Epidermal melanocyte (primary cell): ENCODE measurements at regions not wholly inside any gene's neighbourhood (a gene's known extent, or its start where the extent isn't known, plus 50 kb on each side); places are given as distances from the start of the nearest gene placed in this dataset.
"Not testable (repeated sequence)": the region's sequence is repeated elsewhere in the genome, so short reads cannot be mapped to it uniquely, and the experiment has no call there.

Source experiments
- DNase-seq: peaks from one replicate; pipeline ENCODE4 v3.0.0; 2011; ENCODE audit warnings: low spot score; ENCODE audit not compliant: insufficient read length

DNA sequence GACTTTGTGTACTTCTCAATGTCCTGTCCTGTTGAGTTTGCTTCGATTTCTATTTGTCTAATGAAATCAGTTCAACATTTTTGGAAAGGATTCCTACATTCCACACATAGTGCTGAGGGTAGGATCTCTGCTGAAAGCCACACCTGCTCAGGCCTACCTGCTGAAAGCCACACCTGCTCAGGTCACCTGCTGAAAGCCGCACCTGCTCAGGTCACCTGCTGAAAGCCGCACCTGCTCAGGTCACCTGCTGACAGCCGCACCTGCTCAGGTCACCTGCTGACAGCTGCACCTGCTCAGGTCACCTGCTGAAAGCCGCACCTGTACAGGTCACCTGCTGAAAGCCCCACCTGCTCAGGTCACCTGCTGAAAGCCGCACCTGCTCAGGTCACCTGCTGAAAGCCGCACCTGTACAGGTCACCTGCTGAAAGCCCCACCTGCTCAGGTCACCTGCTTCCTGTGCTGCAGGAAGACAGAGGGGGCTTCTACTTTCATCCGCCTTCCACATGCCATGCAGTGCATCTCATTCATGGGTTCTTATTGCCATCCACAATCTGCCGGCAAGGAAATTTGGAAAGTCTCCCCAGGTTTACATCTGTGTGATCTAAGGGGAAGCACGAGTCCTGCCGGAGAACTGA, 340.3 kb downstream of the THBS2 start:
- not testable (repeated sequence) for DNase-seq

DNA sequence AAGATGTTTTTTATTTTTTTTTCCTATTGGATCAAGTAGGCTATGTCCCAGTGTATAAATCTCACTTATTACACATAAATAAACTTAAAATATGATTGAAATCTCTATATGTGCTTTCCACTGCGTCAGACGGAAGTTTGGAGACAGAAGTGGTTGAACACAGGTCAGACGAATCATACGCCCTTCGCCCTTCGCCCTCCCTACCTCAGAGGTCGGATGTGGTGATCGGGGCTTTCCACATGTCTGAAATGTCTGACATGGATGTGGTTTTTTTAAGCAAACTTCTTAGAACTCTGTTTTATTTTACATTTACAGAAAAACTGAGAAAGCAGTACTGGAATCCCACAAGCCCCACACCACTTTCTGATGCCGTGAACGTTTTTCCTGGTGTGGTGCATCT, 344.4 kb downstream of the THBS2 start:
- no peak for DNase-seq

DNA sequence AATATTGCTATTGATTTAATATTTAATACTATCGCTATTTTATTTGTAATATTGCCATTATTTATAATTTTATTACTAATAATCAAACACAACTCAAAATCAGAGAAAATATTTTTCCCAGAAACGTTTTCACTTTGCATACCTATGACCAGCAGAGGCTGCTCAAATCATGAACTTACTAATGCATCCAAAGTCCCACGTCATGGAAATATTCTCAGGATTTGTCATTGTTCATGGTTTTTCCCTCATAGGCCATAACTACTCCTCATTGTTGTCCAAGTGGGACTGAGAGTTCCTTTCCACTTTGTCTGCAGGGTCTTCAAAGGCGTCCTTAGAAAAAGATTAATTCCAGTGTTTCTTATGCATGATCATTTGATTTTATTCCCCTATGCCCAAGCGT, 344.8 kb downstream of the THBS2 start:
- peak; percentile 42 for DNase-seq

DNA sequence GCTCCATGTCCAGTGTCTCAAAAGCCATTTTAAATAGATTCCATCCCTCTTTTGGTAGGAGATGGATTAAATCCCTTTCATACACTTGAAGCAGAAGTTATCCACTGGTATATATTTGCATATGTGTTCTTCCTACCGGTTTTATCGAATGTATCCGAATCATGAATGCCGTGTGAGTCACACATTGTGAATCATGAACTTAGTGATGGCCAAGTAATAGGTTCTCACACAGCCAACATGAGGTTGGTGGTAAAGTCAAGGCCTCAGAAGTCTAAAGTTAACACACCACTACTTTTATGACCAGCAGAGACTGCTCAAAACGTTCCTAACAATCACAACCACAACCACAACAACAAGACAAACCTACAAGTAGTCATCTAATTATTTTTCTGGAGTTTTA, 345.5 kb downstream of the THBS2 start:
- DNase-seq, result no peak

DNA sequence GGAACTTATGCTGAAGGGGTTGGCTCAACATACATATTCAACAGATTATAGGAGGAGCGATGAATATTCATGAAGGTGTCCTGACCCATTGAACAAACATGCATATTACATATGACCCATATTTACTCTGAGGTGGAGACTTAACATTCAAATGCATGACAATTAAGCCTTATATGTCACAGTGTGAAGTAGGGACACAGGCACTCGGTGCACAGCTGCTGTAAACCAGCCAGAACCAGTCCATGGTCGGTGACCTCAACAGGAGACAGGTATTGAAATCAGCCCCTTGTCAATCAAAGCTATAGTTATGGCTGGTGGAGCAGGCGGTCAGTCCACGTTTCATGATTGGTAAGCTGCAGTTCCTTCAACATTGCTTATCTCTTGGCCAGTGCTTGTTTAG, 347.3 kb downstream of the THBS2 start:
- no peak for DNase-seq

DNA sequence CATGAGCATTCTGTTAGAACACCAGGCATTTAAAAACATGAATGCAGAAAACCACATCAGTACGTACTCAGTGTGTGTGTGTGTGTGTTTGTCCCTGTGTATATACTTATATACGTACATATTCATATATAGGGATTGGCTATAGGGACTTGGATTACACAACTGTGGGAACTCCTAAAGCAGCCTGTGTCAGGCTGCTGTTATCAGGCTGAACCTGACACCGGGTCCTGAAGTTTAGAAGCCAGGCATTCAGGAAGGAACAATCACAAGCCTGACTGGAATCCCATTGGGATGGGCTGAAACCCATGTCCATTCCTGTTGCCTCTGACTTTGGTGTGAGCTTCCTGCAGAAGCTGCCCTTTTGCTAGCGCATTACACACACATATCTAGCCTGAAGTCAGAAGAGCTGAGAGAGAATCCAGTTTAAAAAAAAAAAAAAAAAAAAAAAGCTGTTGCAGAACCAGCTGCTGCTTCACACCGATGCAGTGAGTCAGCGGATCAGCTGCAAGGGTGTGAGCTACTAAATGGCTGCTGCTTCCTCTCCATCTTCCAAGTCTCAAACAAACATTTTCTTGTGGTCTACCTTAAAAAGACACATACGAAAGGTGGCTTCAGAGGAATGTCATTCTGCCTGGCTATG, 348.1 kb downstream of the THBS2 start:
- DNase-seq, result no peak

DNA sequence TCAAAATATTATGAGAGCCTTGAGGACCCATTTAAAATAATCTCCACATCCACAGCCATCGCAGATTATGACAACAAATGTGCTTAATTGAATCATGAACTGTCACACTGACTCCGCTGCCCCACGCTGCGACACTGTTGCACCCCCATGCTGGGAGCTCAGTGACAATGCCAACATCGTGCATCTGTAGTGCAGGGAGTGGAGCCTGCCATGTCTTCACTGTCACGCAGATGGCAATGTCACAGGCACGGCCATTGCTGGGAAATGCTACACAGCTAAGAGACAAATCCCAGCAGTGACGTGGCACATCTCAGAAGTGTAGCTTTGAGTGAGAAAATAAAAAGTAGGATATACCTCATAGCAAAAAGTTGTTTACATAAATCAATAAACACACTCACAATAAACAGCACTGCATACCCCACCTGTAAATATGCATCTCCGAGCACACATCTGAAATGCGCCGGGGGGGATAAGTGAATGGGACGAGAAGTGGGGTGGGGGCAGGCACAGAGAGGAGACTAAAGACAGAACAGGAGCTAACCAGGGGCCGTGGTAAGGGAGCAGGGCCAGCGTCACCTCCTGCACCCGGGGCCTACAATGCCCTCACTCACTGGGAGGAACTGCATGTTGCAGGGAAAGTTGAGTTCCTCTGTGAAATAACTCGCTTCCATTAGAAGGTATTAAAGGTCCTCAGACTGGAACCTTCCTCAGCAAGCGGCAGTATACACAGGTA, 349.9 kb downstream of the THBS2 start:
- DNase-seq, result no peak

DNA sequence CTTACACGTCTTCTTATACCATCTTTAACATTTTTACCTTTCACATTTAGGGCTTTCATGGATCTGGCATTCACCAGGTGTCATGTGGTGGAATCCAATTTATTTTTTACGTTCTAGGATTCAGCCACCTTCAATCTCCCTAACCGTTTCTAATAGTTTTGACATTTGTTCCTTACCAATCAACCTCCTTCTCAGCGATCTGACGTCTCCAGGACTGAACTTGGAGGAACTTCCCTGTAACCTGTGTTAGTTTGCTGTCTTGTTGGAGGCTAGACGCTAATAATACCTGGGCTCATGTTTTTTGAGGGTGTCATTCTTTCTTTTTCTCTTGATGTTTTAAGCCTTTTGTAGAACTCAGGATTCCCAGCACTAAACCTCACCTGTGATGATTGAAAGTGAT, 351.6 kb downstream of the THBS2 start:
- no peak for DNase-seq

DNA sequence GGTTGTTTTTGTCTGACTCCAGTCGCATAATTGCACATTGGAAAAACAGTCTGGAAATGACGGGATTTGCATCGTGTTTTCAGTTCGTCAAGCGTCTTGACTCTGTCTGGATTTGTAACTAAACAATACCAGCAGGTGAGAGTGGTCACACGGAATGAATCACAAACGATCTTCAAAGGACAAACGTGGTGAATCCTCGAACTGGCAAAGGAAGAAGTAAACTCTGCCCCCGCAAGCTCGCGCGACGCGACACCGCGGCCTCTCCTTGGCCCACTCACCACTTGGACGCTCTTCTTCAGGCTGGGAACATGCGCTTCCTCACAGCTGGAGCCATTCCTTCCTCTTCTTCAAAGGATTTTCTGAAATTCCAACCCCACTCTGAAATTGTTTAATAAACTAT, 352.6 kb downstream of the THBS2 start:
- DNase-seq, result no peak

DNA sequence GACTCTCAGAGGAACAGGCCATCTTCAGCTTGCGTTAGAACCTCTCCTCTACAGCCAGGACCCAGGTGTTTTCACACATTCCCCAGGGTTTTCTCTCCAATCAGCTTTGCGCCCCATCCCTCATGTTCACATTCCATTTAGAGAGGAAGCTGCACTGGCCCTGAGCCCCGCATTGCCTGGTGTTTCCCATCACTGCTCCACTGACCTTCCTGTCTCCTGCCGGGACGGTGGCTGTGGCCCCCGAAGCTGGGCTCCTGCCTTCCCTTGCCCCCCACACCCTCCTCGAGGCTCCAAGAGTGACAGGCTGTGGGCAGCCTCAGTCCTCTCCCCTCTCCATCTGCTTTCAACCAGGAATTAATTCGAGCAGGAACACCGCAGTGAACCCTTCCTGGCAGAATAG, 357.3 kb downstream of the THBS2 start:
- DNase-seq, result no peak

DNA sequence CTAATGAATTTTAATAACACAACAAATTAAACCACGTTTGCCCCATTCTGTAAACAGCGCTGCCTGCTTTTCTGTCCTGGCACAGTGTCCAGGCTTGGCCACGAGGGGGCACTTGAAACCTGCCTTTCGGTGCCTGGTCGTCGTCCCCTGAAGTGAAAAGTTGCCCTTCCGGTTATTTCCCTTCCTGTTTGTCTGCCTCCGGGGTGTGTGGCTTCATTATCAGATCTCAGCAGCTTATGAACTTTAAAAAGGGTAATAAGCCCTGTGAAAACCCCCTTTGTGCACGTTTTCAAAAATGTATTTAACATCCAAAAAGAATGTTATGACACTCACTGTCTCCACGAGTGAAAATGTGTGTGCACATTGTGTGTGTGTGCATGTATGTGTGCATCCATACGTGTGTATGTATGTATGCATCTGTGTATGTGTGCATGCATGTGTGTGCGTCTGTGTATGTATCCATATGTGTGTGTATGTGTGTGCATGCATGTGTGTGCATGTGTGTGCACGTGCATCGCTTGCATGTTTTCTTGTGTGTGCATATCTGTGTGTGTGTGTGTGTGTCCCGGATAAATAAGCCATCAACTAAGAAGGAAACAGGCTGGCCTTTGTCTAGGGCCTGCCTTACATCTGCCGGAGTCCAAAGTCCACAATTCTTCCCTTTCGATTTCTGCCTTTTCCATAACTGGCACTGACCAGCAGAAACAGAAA, 358.4 kb downstream of the THBS2 start:
- peak; percentile 98 for DNase-seq

DNA sequence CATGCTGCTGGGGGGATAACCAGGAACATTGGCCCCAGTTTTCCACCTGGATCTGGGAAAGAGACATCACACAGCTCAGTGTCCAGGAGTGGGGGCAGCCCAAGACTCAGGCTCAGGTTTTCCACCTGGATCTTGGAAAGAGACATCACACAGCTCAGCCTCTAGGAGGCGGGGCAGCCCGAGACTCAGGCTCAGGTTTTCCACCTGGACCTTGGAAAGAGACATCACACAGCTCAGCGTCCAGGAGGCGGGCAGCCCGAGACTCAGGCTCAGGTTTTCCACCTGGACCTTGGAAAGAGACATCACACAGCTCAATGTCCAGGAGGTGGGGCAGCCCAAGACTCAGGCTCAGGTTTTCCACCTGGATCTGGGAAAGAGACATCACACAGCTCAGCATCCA, 361.6 kb downstream of the THBS2 start:
- DNase-seq, result no peak

DNA sequence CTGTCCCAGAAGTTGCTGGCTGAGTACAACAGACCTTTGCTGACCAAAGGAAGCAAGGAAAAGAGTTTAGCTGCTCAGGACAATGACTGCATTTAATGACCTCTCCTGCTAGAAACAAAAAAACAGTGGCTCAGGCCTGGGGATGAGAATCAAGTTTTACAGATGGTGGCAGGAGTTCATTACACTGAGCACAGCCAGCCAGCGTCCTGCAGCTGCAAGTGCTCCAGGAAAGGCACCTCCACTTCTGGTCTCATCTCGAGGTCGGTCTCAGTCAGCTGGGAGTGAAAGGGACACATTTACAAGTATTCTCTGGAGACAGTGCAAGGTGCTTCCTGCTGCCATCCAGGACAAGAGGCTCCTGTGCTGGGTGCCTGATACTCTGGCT, 362.7 kb downstream of the THBS2 start:
- no peak for DNase-seq

DNA sequence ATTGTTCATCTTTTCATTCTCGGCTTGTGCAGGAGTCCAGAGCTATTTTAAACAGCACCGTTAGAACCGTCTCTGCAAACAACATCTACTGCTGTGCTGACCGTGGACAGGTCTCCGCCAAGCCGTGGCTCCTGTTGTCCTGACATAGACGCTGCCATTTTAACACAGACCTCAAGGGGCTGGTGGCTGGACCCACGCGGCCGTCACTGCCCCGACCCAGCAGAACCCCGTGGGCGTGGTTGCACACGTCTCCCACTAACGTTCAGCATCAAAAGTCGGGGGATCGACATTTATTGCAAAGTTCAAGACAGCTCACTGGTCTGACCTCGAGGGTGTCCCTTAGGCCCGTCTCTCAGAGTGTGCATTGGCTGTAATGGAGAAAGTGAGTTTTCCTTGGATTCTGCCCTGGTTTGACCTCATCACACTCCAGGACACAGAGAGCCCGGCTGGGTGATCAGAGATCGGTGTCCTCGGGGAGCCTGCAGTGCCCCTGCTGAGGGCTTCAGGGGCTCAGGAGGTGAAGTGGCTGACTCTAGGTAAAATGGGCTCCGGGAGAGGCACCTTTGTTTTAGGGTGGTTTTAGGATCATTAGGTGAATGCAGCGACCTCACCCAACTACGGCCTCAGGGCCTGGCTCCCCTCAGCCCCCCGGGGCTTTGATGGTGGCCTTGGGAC, 363.2 kb downstream of the THBS2 start:
- DNase-seq, result no peak

DNA sequence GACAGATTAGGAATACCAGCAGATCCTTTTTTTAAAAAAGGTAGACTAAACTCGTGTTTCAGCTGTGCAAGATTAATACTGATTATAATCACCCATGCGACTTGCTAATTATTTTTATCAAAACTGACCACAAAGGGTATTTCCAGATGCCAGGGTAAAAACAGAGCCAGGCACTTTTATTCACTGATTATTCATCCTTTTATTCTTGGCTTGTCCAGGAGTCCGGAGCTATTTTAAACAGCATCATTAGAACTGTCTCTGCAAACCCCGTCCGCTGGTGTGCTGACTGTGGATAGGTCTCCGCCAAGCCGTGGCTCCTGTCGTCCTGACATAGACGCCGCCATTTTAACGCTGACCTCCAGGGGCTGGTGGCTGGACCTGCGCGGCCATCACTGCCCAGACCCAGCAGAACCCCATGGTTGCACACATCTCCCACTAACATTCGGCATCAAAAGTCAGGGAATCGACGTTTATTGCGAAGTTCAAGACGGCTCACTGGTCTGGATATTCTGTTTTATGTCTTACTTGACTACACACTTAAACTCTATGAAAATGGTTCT, 364.8 kb downstream of the THBS2 start:
- DNase-seq, result no peak

DNA sequence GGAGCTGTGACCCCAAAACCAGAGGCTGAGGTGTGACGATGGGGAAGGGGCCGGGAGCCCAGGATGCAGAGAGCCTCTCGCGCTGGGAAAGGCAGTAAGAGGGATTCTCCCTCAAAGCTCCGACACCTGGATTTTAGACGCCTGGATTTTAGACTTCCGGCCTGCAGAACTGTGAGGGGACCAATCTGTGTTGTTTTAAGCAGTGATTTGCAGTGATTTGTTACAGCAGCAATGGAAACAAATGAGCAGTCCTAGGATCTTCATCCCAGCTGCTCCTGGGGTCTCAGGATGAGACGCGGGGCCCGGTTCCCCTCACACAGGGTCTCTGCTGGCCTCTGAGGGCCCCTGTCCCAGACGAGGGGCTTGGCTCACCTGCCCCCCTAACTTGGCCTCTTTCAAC, 365.5 kb downstream of the THBS2 start:
- DNase-seq, result no peak

DNA sequence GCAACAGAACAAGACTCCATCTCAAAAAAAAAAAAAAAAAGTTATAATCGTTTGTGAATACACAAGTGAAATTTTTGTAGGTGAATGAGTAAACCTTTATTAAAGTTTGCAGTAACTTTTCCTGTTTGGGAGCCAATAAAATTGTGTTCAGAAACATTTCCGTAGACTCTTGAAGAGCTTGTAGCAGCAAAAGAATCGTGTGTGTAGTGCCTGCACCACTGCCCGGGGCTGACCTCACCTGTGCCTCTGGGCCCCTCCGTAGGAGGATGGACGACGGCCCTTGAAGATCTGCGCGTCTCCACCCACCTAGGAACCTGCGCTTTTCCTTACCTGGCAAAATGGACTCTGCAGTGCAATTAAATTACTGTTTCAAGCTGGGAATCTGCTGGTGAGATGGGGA, 366.0 kb downstream of the THBS2 start:
- DNase-seq, result no peak

DNA sequence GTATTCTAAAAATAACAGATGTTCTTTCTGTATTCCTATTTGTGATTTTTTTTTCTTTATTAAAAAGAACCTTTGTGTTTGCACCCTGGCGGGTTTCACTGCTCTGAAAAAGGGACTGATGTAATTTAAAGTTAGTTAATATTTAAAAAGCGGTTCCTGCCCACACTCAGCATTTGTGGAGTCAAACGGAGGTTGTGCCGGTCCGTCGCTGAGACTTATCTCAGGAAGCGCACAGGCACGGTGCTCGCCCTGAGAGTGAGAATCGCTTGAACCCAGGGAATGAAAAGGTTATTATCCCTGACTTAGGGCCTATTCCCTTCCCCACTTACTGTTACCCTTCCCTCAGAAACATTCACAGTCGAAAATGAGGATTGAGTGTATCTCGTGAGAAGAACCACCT, 366.7 kb downstream of the THBS2 start:
- no peak for DNase-seq

DNA sequence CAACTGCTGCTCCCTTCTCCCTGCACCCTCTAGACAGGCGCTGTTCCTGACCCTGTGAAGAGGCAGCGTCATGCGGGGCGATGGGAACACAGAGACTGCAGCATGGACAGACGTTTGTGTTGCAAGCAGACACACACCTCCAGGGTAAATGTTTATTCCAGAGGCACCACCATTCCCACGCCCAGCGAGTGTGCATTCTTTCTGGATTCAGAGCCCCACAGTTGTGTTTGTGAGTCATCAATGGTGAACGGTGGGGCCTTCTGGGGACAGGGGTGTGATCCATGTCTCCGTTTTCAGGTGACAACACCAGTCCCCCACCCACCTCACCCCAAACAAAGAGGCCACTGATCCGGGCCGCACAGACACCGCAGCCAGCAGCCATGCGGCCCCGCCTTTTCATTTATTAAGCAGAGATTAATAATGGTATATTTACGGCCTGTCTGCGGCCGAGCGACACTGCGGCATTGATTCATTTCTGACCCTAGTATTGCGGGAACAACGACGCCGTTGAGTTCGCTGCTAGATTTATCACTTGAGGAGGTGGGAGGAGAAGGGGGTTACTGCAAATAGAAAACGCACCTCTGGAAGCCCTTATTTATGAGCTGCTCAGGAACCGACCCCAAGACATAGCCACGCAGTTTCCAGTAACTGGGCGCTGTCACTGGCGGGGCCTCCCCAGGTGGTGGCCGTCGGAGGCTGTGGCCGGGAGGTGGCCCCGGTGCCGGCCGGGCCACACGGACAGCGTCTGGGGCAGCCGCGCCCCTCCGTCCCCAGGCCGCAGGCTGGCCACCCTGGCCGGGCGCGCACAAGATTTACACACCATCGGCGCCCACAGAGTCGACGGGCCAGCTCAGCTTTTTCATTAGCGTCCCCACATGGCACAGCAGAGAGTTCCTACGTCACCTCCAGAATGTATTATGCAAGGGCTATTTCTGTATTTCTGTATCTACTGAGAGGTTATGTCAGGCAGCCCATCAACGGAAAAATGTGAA, 367.6 kb downstream of the THBS2 start:
- no peak for DNase-seq

DNA sequence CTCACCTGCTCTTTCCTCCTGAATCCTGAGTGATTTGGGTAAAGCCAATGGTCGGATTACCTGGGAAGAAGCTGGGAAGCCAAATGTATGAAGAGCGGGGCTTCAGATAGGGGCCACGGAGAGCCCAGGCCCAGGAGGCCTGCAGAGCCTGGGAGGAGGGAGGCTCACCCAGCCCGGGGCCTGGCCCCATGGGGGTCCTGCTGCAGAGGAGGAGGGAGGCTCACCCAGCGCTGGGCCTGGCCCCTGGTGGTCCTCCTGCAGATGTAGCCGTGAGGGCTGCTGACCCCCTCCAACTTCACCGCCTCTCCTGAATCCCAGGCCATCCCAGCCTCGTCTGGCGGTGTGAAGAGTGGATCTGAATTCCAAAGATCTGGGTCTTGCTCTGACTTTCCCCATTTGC, 368.4 kb downstream of the THBS2 start:
- no peak for DNase-seq
